ENCODE measurements at regions not wholly inside any gene's neighbourhood (a gene's known extent, or its start where the extent isn't known, plus 50 kb on each side); places are given as distances from the start of the nearest gene placed in this dataset.

DNA sequence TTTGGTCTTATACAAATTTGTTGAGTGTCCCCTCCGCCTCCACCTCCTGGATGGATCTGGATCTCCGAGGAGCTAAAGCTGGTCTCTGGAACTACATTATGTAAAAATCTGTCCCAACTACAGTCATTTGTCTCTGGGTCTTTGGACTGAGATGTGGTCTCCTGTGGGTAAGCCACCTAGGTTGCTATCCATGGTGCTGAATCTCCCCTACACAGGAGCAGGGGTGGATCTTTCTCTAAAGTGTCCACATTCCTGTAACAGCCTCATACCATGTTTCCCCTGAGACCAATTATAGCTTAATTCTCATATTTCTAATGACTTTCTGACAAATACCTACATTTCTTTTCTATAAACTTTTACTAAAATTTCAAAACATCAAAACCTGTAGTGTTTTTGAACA, 625.8 kb downstream of the TAFA4 start:
- Mint-ChIP-seq H3K4me3 (no peak overlapping the region), H3K4me1 (no peaks in the 10 kb centered on the region), H3K27me3 (no peaks in the 10 kb centered on the region), H3K36me3 (no peaks in the 10 kb centered on the region), H3K27ac (no peak overlapping the region), H3K9me3 (peaks cover 2 to 4% (median 4%) of the 10 kb centered on the region in 3 donors)

GRCh38 chr3:68295457-68295856, 636.9 kb downstream of the TAFA4 start:
- Mint-ChIP-seq H3K4me1 (no peaks in the 10 kb centered on the region), H3K36me3 (no peaks in the 10 kb centered on the region), H3K9me3 (peaks cover 4 to 8% (median 6%) of the 10 kb centered on the region in 3 donors), H3K27ac (no peak overlapping the region), H3K27me3 (no peaks in the 10 kb centered on the region), H3K4me3 (no peak overlapping the region)

GRCh38 chr3:68290333-68290732, 635.9 kb upstream of the SUCLG2 start:
- H3K4me3 Mint-ChIP-seq, result no peak overlapping the region
- peaks cover 1 to 5% (median 3%) of the 10 kb centered on the region in 3 donors for H3K9me3 Mint-ChIP-seq
- H3K36me3 Mint-ChIP-seq, result no peaks in the 10 kb centered on the region
- H3K27me3 Mint-ChIP-seq, result no peaks in the 10 kb centered on the region
- no peaks in the 10 kb centered on the region for H3K4me1 Mint-ChIP-seq
- H3K27ac Mint-ChIP-seq, result no peak overlapping the region

DNA sequence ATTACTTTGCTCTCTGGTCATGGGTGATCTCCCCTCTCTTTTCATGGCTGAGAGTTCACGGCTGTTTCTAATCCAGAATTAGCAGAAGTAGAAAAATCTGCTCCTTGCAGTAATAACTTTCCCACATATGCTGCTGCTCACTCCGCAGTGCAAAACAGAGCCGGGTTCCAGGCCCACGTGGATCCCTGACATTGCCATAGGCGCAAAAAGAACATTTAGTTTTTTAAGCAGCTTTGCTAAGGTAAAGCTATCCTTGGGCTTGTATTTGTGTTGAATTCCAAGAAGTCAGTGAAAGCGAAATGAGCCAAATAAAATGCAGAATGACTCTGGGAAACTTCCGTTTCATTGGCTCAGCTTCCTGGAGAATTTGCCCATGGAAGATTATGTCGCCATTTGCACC, 633.7 kb upstream of the SUCLG2 start:
- Mint-ChIP-seq H3K27ac (no peak overlapping the region), H3K4me1 (no peaks in the 10 kb centered on the region), H3K4me3 (no peak overlapping the region), H3K9me3 (peaks cover 0 to 9% (median 3%) of the 10 kb centered on the region in 3 donors), H3K36me3 (no peaks in the 10 kb centered on the region), H3K27me3 (no peaks in the 10 kb centered on the region)

GRCh38 chr3:68287101-68287500, 632.7 kb upstream of the SUCLG2 start:
- Mint-ChIP-seq H3K9me3 (peaks cover 0 to 12% (median 3%) of the 10 kb centered on the region in 3 donors), H3K27me3 (no peaks in the 10 kb centered on the region), H3K4me3 (no peak overlapping the region), H3K4me1 (no peaks in the 10 kb centered on the region), H3K27ac (no peak overlapping the region), H3K36me3 (no peaks in the 10 kb centered on the region)

- H3K36me3 Mint-ChIP-seq, result no peaks in the 10 kb centered on the region
- peaks cover 0 to 9% (median 0%) of the 10 kb centered on the region in 3 donors for H3K9me3 Mint-ChIP-seq
- no peak overlapping the region for H3K4me3 Mint-ChIP-seq
- H3K27ac Mint-ChIP-seq, result no peak overlapping the region
- no peaks in the 10 kb centered on the region for H3K4me1 Mint-ChIP-seq
- no peaks in the 10 kb centered on the region for H3K27me3 Mint-ChIP-seq
Measured at GRCh38 chr3:68274286-68274685, 619.9 kb upstream of the SUCLG2 start.

DNA sequence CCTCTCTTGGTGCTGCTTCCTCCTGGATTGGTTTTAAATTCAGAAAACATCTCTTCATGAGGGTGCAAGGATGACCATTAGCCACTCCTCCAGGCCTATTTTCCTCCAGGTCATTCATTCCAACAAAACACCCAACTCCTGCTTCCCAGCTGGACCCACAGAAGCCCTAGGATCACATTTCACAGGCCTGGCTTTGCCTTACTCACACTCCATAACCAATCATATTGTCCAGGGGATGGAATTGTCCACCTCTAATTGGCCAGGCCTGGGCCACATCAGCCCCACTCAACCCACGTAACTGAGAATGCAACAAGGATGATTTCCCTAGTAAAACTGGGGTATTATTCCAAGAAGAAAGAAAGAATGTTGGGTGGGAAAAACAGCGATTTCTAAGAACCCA, 616.7 kb upstream of the SUCLG2 start:
- no peak overlapping the region for H3K4me3 Mint-ChIP-seq
- H3K36me3 Mint-ChIP-seq, result no peaks in the 10 kb centered on the region
- peaks cover 0 to 5% (median 3%) of the 10 kb centered on the region in 3 donors for H3K9me3 Mint-ChIP-seq
- no peaks in the 10 kb centered on the region for H3K4me1 Mint-ChIP-seq
- no peak overlapping the region for H3K27ac Mint-ChIP-seq
- no peaks in the 10 kb centered on the region for H3K27me3 Mint-ChIP-seq

GRCh38 chr3:68256635-68257223, 602.3 kb upstream of the SUCLG2 start:
- Mint-ChIP-seq H3K4me1 (no peaks in the 10 kb centered on the region), H3K9me3 (peaks cover 2 to 3% (median 2%) of the 10 kb centered on the region in 3 donors), H3K27ac (no peak overlapping the region), H3K36me3 (no peaks in the 10 kb centered on the region), H3K27me3 (no peaks in the 10 kb centered on the region), H3K4me3 (no peak overlapping the region)

- Mint-ChIP-seq H3K27me3 (peaks cover 2% of the 10 kb centered on the region), H3K4me3 (no peak overlapping the region), H3K9me3 (peaks cover 2 to 3% (median 2%) of the 10 kb centered on the region in 3 donors), H3K27ac (no peak overlapping the region), H3K4me1 (no peaks in the 10 kb centered on the region), H3K36me3 (no peaks in the 10 kb centered on the region)
Measured at GRCh38 chr3:68249265-68249664, 594.9 kb upstream of the SUCLG2 start.

DNA sequence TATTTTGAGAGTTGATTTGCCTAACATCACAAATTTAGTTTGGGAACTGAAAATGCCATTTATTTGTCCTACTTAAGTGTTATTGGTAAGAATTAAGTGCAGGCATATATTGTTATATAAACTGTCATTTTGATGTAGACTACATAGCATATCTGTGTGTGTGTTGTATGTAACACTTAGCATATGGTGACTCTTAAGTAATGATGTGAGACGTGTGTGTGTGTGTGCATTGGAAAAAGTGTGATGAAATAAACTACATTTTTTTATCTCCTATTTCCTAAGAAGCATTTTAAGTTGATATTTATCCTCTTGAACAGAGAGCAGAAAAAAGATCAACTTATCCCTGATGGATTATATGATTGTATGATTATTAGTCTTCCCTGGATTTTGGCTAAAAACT, 588.2 kb upstream of the SUCLG2 start:
- no peaks in the 10 kb centered on the region for H3K27me3 Mint-ChIP-seq
- no peak overlapping the region for H3K4me3 Mint-ChIP-seq
- H3K4me1 Mint-ChIP-seq, result no peaks in the 10 kb centered on the region
- no peak overlapping the region for H3K27ac Mint-ChIP-seq
- H3K9me3 Mint-ChIP-seq, result no peaks in the 10 kb centered on the region
- H3K36me3 Mint-ChIP-seq, result no peaks in the 10 kb centered on the region

DNA sequence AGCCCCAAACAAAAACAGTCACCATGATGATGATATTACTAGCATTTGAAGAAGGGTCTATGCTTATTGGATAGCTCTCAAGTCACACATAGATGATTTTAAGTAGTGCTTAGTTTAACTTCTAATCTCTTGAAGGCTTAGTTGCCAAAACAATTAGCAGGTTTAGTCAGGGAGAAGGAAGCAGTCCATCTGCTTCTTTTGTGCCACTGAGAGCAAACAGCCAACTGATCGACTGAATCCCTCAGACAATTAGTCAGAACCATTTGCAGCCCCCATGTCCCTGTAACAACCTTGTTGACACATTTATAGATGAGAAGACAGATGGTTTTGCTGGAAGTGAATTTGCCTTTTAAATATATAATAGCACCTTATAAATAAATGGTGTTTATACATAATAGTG, 585.1 kb upstream of the SUCLG2 start:
- Mint-ChIP-seq H3K27ac (no peak overlapping the region), H3K36me3 (no peaks in the 10 kb centered on the region)

DNA sequence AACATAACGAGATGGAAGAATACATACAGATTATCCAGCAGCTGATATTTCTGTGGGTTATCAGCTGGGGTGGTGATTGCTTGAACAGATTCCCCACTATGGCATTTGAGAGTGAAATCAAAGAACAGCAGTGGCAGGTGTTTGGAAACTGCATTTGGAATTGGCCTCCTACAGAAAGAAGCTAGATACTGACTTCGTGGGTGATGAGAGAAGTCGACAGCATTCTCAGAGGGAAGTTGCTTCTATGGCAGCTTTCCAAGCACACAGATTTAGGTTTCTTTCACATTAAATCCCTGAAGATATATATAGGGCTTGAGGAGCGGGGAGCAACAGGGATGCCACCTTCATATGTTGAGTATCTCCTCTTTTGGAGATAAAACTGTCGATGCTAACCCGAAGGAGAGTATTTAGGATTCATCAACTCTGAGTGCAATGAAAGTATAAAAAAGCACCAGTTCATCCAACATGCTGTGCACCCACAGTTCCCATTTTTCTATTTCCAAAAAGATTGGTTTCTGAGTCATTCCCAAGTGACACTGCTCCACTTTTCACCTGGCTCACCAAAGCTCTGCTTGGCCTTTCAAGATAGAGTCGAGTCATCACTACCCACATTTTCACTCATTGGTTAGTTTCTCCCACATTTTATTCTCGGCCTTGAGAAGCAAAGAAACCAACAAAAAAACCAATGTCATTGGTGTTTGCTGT, 579.8 kb upstream of the SUCLG2 start:
- no peak overlapping the region for H3K27ac Mint-ChIP-seq
- peaks cover 3 to 14% (median 11%) of the 10 kb centered on the region in 3 donors for H3K9me3 Mint-ChIP-seq
- H3K4me3 Mint-ChIP-seq, result no peak overlapping the region
- no peaks in the 10 kb centered on the region for H3K36me3 Mint-ChIP-seq
- no peaks in the 10 kb centered on the region for H3K27me3 Mint-ChIP-seq
- H3K4me1 Mint-ChIP-seq, result no peaks in the 10 kb centered on the region

More for the DNA sequence above, 585.1 kb upstream of the SUCLG2 start:
- no peaks in the 10 kb centered on the region for H3K4me1 Mint-ChIP-seq
- no peaks in the 10 kb centered on the region for H3K9me3 Mint-ChIP-seq
- no peak overlapping the region for H3K4me3 Mint-ChIP-seq
- H3K27me3 Mint-ChIP-seq, result no peaks in the 10 kb centered on the region

DNA sequence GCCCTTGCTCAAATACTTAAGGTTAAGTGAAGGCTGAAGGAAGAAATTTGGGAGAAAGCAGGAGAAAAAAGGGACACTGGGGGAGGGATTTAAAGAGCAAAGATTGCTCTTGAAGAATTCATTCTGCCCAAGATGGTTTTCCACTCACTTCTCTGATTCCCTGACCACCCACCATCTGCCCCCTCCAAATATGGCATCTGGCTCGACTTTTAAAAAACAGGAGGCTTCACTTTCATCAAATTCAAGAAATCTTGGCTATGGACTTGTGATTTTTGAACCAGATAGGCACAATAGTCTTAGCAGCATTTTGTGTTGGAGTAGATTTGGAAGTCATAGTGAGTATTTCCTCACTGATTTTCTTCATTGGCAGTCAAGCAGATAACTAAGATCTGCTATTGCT, 574.4 kb upstream of the SUCLG2 start:
- H3K9me3 Mint-ChIP-seq, result peaks cover 6 to 16% (median 11%) of the 10 kb centered on the region in 3 donors

DNA sequence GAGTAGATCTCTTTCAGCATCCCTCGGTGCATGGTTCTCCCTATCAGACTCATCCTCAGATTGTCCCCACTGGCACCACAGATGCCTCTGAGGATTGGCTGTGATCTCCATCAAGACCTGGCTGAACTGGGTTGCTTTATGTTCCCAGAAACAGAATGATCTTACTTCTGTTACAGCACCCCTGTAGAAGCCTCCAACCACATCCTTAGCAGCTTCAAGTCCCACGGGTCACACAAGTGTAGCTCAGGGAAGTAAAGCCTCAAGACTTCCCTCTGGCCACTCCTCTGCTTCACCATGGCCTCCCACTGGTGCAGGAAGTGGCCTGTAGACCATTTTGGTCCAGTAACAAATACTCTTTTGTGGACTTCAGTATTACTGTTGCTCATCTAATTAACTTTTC, 566.4 kb upstream of the SUCLG2 start:
- Mint-ChIP-seq H3K27me3 (no peaks in the 10 kb centered on the region), H3K9me3 (peaks cover 0 to 4% (median 2%) of the 10 kb centered on the region in 3 donors), H3K4me3 (no peak overlapping the region), H3K36me3 (no peaks in the 10 kb centered on the region), H3K27ac (no peak overlapping the region), H3K4me1 (no peaks in the 10 kb centered on the region)

More for the DNA sequence above, 574.4 kb upstream of the SUCLG2 start:
- Mint-ChIP-seq H3K4me3 (no peak overlapping the region), H3K4me1 (no peaks in the 10 kb centered on the region), H3K27ac (no peak overlapping the region), H3K27me3 (no peaks in the 10 kb centered on the region), H3K36me3 (no peaks in the 10 kb centered on the region)

- no peaks in the 10 kb centered on the region for H3K4me1 Mint-ChIP-seq
- H3K4me3 Mint-ChIP-seq, result no peak overlapping the region
- no peaks in the 10 kb centered on the region for H3K36me3 Mint-ChIP-seq
- no peaks in the 10 kb centered on the region for H3K27me3 Mint-ChIP-seq
- no peak overlapping the region for H3K27ac Mint-ChIP-seq
- H3K9me3 Mint-ChIP-seq, result peaks cover 0 to 2% (median 2%) of the 10 kb centered on the region in 3 donors
Measured at GRCh38 chr3:68211637-68212036, 557.2 kb upstream of the SUCLG2 start.

DNA sequence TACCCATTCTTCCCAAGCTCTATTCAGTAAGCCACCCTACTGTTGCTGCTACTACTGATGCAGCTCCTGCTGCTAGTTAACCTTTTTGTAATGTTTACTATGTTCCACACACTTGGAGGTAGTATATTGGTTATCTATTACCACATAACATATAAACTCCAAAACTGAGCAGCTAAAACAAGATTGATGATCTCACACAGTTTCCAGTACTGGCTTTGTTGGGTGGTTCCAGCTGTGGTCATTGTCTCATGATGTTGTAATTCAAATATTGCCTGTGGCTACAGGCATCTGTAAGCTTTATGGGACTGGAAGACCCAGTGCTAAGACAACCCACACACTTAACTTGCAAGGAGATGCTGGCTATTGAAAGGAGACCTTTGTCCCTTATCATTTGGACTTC, 556.2 kb upstream of the SUCLG2 start:
- Mint-ChIP-seq H3K4me1 (no peaks in the 10 kb centered on the region), H3K27ac (no peak overlapping the region), H3K27me3 (no peaks in the 10 kb centered on the region), H3K9me3 (peaks cover 0 to 2% (median under 1%) of the 10 kb centered on the region in 3 donors), H3K36me3 (no peaks in the 10 kb centered on the region), H3K4me3 (no peak overlapping the region)

Measured in IgD-negative memory B cell (primary cell).